GM12872 (cell line): ENCODE measurements at regions not wholly inside any gene's neighbourhood (a gene's known extent, or its start where the extent isn't known, plus 50 kb on each side); places are given as distances from the start of the nearest gene placed in this dataset.

Experiments
- TF ChIP-seq, protein P1 (sequence below): IDR thresholded peaks from 3 replicates; pipeline ENCODE4 v1.5.1; 2011; ENCODE audit warnings: low read depth, mild to moderate bottlenecking, low read length, moderate library complexity; ENCODE audit not compliant: insufficient read depth

DNA sequence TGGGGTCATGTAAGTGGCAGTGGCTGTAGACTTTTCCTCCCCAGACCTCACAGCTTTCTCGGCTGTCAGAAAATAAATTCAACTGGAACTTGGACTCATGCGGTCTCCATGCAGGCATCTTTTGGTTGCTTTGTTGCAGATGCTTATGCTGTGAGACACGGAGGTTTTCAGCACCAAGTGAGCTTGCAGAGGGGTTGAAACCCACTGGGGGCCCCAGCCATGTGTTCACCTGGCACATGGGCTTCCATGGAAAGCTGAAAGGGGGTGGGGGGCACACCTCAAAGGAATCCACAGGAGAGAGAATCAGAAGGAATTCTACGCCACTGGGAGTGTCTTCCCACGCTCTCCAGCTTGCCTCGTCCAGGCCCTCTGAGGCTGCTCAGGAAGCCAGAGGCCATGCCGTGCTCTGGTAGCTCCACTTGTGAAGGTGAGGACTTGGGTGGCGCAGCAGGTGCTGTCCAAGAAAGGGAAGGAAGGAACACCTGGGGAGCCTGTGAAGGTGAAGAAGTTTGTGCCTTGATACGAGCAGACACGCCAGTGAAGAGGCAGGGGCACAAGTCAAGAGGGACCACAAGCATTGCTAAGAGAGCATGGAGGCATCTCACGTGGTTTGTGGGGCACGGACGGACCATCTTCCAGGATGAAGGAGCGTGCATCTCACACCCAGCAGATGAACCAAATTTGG is 134.3 kb upstream of the PMEPA1 start:
- TF ChIP-seq, protein P1, sequence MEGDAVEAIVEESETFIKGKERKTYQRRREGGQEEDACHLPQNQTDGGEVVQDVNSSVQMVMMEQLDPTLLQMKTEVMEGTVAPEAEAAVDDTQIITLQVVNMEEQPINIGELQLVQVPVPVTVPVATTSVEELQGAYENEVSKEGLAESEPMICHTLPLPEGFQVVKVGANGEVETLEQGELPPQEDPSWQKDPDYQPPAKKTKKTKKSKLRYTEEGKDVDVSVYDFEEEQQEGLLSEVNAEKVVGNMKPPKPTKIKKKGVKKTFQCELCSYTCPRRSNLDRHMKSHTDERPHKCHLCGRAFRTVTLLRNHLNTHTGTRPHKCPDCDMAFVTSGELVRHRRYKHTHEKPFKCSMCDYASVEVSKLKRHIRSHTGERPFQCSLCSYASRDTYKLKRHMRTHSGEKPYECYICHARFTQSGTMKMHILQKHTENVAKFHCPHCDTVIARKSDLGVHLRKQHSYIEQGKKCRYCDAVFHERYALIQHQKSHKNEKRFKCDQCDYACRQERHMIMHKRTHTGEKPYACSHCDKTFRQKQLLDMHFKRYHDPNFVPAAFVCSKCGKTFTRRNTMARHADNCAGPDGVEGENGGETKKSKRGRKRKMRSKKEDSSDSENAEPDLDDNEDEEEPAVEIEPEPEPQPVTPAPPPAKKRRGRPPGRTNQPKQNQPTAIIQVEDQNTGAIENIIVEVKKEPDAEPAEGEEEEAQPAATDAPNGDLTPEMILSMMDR, result no peak

DNA sequence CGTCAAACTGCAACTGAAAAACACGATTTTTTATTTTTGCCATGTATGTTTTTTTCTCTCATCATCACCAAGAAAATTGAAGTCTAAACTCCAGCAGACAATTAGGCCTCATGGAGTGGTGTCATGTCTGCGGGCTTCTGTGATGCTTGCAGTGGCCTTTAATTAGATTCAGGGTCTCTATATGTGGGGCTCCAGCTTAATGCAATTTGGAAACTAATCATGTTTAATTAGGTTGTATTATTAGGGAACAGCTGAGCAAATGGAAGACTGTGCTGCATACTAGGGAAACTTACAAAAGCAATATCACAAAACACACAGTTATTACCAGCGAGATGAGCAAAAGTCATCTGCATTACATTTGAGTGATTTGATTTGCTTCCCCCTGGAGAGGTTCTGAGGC is 132.9 kb upstream of the PMEPA1 start:
- TF ChIP-seq, protein P1, result no peak

DNA sequence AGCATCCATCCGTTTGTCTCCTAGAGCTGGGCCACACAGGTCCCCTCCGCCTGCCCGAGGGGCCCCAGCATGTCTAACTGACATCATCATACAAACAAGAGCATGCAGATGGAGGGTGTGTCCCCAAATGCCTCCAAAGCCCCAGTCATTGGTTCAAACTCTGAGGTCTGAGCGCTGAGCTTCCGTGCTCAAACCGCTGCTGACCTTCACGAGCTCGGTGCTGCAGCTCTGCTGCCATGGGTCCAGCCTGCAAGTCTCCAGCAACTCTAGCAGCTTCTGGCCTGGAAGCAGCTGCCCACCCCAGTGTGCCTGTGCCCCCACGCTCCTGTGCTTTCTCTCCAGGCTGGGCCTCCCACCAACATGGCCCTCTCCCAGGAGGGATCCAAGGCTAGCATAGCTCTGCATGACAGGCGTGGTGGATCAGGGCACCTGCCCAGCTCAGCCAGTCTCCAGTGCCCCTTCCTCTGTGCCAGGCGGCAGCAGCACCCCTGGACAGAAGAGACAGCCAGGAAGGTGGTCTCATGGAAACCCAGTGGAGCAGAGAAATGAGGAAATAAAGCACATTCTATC is 131.6 kb upstream of the PMEPA1 start:
- TF ChIP-seq, protein P1, result no peak

DNA sequence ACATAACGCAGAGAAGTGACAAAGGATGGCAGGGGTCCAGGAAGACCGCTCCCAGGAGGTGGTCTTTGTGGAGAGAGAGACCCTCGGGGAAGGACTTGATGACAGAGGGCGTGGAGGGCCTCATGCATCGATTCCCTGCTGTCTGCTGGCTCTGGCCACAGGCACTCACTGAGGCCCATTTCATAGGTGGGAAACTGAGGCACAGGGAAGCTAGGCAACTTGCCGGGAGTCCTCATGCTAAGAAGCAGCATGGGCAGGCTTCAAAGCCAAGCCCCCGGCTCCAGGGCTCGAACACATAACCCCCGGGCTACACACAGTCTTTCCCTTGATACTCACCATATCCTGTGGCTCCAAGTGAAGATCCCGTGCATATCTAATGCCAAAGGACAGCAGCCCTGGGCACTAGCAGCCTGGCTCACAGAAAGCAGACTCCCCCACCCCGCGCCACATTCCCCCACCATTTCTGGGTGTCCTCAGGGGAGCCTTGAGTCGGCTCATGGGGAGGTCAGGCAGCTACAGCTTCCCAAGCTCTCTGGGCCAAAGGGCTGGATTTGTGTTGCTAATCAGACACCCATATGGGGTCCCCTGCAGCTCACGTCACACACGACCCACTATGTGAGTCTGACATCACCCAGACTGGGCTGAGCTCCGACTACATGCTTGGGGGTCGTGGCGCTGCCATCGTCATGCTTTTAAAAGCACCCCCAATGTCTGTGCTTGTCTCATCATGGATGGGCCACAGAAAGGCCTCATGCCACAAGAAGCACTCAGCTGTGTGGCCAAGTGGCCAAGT is 130.9 kb upstream of the PMEPA1 start:
- TF ChIP-seq, protein P1, result no peak

DNA sequence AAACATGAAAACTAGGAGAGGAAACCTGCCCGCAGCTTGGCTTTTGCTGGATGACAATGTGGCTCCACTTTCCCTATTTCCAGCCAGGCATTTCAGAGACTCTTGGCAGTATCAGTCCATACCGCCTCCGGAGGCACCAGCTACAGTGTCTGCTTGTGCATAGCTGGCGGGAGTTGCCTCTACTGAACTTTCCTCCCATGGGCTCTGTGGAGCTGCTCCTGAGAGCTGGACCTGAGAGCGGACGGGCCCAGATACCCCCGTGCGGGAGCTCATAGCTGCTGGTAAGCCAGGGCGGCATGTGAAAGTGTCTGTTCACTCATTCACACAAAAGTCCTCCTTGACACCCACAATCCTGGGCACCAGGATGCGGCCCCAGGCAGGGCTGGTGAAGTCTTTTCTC is 130.3 kb upstream of the PMEPA1 start:
- TF ChIP-seq, protein P1, result no peak

DNA sequence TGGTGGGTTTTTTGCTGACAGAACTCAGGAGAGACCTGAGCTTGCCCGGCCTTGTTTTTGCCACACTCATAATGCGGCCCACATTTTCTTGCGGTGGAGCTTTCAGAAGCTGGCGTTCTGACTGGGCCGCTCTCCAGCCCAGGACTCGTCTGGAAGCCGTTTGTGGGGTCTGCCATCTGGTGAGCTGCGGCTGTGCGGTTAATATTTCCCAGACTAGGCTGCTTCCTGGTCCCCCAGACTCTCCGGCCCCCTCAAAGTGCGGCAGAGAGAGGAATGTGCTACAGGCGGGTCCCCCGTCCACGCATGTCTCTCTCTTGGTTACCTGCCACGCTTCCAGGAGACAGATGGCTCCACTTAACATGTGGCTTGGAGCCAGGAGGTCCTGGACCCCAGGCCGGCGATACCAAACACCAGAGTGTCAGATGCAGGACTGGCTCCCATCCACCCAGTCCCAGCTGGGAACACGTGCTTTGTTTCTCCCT is 128.9 kb upstream of the PMEPA1 start:
- TF ChIP-seq, protein P1, result no peak
